GM20000 (cell line): ENCODE measurements at regions not wholly inside any gene's neighbourhood (a gene's known extent, or its start where the extent isn't known, plus 50 kb on each side); places are given as distances from the start of the nearest gene placed in this dataset.

Source experiments
- DNase-seq: peaks from one replicate; pipeline ENCODE4 v3.0.0; 2012; ENCODE audit warnings: low spot score
- CTCF ChIP-seq: IDR thresholded peaks from 2 replicates; pipeline ENCODE4 v1.5.1; 2012; ENCODE audit warnings: mild to moderate bottlenecking, control low read depth; ENCODE audit errors: extremely low read depth, missing control alignments

GRCh38 chr17:77569846-77570564 is 388.5 kb upstream of the TNRC6C start:
- TF ChIP-seq CTCF: no peak
- no peak for DNase-seq

- TF ChIP-seq CTCF: no peak
- DNase-seq: no peak
These were observed 388.0 kb upstream of the TNRC6C start for GRCh38 chr17:77570565-77570898.

GRCh38 chr17:77571155-77571981 is 387.1 kb upstream of the TNRC6C start:
- no peak for TF ChIP-seq CTCF
- no peak for DNase-seq

GRCh38 chr17:77572065-77572601 is 386.4 kb upstream of the TNRC6C start:
- DNase-seq: no peak
- no peak for TF ChIP-seq CTCF

GRCh38 chr17:77572851-77573250 is 385.7 kb upstream of the TNRC6C start:
- DNase-seq: no peak

GRCh38 chr17:77577491-77577890 is 381.0 kb upstream of the TNRC6C start:
- no peak for DNase-seq
- no peak for TF ChIP-seq CTCF

More at GRCh38 chr17:77572851-77573250, 385.7 kb upstream of the TNRC6C start:
- TF ChIP-seq CTCF: no peak

- no peak for DNase-seq
- no peak for TF ChIP-seq CTCF
These were observed 379.4 kb upstream of the TNRC6C start for GRCh38 chr17:77579131-77579530.
